ENCODE measurements at regions not wholly inside any gene's neighbourhood (a gene's known extent, or its start where the extent isn't known, plus 50 kb on each side); places are given as distances from the start of the nearest gene placed in this dataset.

- H3K4me1 ChIP-seq, result no peaks in the 10 kb centered on the region
- H3K27ac ChIP-seq, result no peak overlapping the region
- ATAC-seq, result no peak
- intact Hi-C loops (cut with DNase I), result no loop called here
- no peak for DNase-seq
- no peaks in the 10 kb centered on the region for H3K27me3 ChIP-seq
- no peaks in the 10 kb centered on the region for H3K36me3 ChIP-seq
- no peak overlapping the region for H3K4me3 ChIP-seq
- no peaks in the 10 kb centered on the region for H3K9me3 ChIP-seq
- no peak for TF ChIP-seq CTCF (IDR thresholded peaks at IDR 0.05)
Measured at GRCh38 chr22:48393041-48393370, 1434.7 kb downstream of the BRD1 start.

- DNase-seq (no peak), ATAC-seq (no peak)
- Histone ChIP-seq H3K27me3 (no peaks in the 10 kb centered on the region), H3K4me1 (no peaks in the 10 kb centered on the region), H3K4me3 (no peak overlapping the region), H3K27ac (no peak overlapping the region), H3K36me3 (no peaks in the 10 kb centered on the region), H3K9me3 (no peaks in the 10 kb centered on the region)
- no peak for TF ChIP-seq CTCF (IDR thresholded peaks at IDR 0.05)
- intact Hi-C loops (cut with DNase I), result no loop called here
Measured at GRCh38 chr22:48391820-48392219, 1435.9 kb downstream of the BRD1 start.

GRCh38 chr22:48391171-48391711, 1436.4 kb downstream of the BRD1 start:
- Histone ChIP-seq H3K36me3 (no peaks in the 10 kb centered on the region), H3K9me3 (no peaks in the 10 kb centered on the region), H3K4me1 (no peaks in the 10 kb centered on the region), H3K27me3 (no peaks in the 10 kb centered on the region), H3K4me3 (no peak overlapping the region), H3K27ac (no peak overlapping the region)
- intact Hi-C loops (cut with DNase I), result no loop called here
- no peak for TF ChIP-seq CTCF (IDR thresholded peaks at IDR 0.05)
- ATAC-seq, result no peak
- no peak for DNase-seq

- Histone ChIP-seq H3K9me3 (peaks cover 0 to 11% of the 10 kb centered on the region in 2 donors), H3K36me3 (no peaks in the 10 kb centered on the region), H3K27ac (no peak overlapping the region), H3K4me3 (no peak overlapping the region), H3K4me1 (no peaks in the 10 kb centered on the region), H3K27me3 (no peaks in the 10 kb centered on the region)
- intact Hi-C loops (cut with DNase I), result no loop called here
- TF ChIP-seq CTCF (IDR thresholded peaks at IDR 0.05), result no peak
- ATAC-seq (no peak), DNase-seq (no peak)
Measured at GRCh38 chr22:48389916-48390315, 1437.8 kb downstream of the BRD1 start.

- Histone ChIP-seq H3K27me3 (peaks cover 0 to 3% of the 10 kb centered on the region in 2 donors), H3K27ac (no peak overlapping the region), H3K4me3 (no peak overlapping the region), H3K36me3 (no peaks in the 10 kb centered on the region), H3K9me3 (peaks cover 0 to 23% of the 10 kb centered on the region in 2 donors), H3K4me1 (no peaks in the 10 kb centered on the region)
- no peak for DNase-seq
- no peak for TF ChIP-seq CTCF (IDR thresholded peaks at IDR 0.05)
- intact Hi-C loops (cut with DNase I), result no loop called here
- ATAC-seq, result no peak
Measured at GRCh38 chr22:48382197-48382596, 1445.5 kb downstream of the BRD1 start.

Measured in left lung (tissue), 4 donors.